Endothelial cell of umbilical vein (primary cell): ENCODE measurements at regions not wholly inside any gene's neighbourhood (a gene's known extent, or its start where the extent isn't known, plus 50 kb on each side); places are given as distances from the start of the nearest gene placed in this dataset.

Source experiments
- BruUV-seq: library from RNA; stranded (reverse); fragments of 400-500 nt; replicated peaks from 2 replicates; lab custom pipeline; 2021; lab: Mats Ljungman, UMichigan
- CTCF ChIA-PET: fragments of 300-600, 350-600 bp; sonication (Branson Sonifier 250); formaldehyde crosslinking; loops from one replicate; lab custom pipeline; 2021; ENCODE audit warnings: antibody characterized with exemption, inconsistent platforms; lab: Charles Lee
- POLR2A ChIA-PET: fragments of 300-600, 350-600 bp; sonication (Branson Sonifier 250); formaldehyde crosslinking; loops from one replicate; lab custom pipeline; 2021; ENCODE audit warnings: antibody characterized with exemption, inconsistent platforms; lab: Charles Lee
- DNase-seq: peaks from one replicate; pipeline ENCODE4 v3.0.0-alpha.2; 2011; ENCODE audit warnings: low read depth, low spot score
- FAIRE-seq: peaks from 2 replicates; lab custom pipeline; 2011; peaks lifted over from hg19 to GRCh38; lab: Jason Lieb, UNC
- H2AFZ ChIP-seq: 2 replicates; pipeline ENCODE4 v1.6.0; 2012; ENCODE audit warnings: low read depth, low read length, control low read depth, inconsistent platforms
- H3K27ac ChIP-seq: 2 replicates; pipeline ENCODE4 v1.5.1; 2011; ENCODE audit warnings: low read depth, mild to moderate bottlenecking, control low read depth, low read length, moderate library complexity; ENCODE audit not compliant: insufficient read depth
- H3K27me3 ChIP-seq, 2 experiments: 2 replicates each; pipeline versions ENCODE4 v1.6.0 to v1.6.1; 2011; ENCODE audit warnings: low read length in 2 of 2, mixed read lengths in 1 of 2; ENCODE audit not compliant: control insufficient read depth in 2 of 2, insufficient read depth in 2 of 2
- H3K36me3 ChIP-seq, 2 experiments: 2 replicates in 1 of 2; 3 replicates in 1 of 2; pipeline ENCODE4 v1.5.1; 2011; ENCODE audit warnings: low read length in 2 of 2, mild to moderate bottlenecking in 1 of 2, moderate library complexity in 1 of 2; ENCODE audit not compliant: control insufficient read depth in 2 of 2, insufficient read depth in 2 of 2; ENCODE audit errors: extremely low read depth in 1 of 2
- H3K4me1 ChIP-seq: 3 replicates; pipeline ENCODE4 v1.5.1; 2011; ENCODE audit warnings: mild to moderate bottlenecking, low read length; ENCODE audit not compliant: control insufficient read depth, insufficient read depth; ENCODE audit errors: extremely low read depth
- H3K4me2 ChIP-seq: 2 replicates; pipeline ENCODE4 v1.6.1; 2011; ENCODE audit warnings: low read length, control low read depth, mixed read lengths; ENCODE audit not compliant: insufficient read depth
- H3K4me3 ChIP-seq, 3 experiments: fragments of 200-600 bp in 1 of 3; sonication (generic), shearing (Covaris generic) in 1 of 3; replicated peaks in 1 of 3; 2 replicates each; pipeline ENCODE4 v1.5.1; 2011 to 2016; ENCODE audit warnings: control low read depth in 3 of 3, low read length in 3 of 3, mild to moderate bottlenecking in 2 of 3, inconsistent platforms in 1 of 3, low read depth in 1 of 3, moderate library complexity in 1 of 3; ENCODE audit not compliant: insufficient read depth in 1 of 3
- H3K79me2 ChIP-seq: 2 replicates; pipeline ENCODE4 v1.6.0; 2012; ENCODE audit warnings: low read length, inconsistent platforms; ENCODE audit not compliant: control insufficient read depth, insufficient read depth
- H3K9ac ChIP-seq: replicated peaks from 2 replicates; pipeline ENCODE3; 2011; ENCODE audit warnings: low read length, control low read depth; ENCODE audit not compliant: insufficient read depth; ENCODE audit errors: extremely low read depth
- H3K9me1 ChIP-seq: replicated peaks from 3 replicates; pipeline ENCODE4 v1.6.0; 2011; ENCODE audit warnings: mild to moderate bottlenecking, low read length; ENCODE audit not compliant: control insufficient read depth, insufficient read depth; ENCODE audit errors: extremely low read depth
- H3K9me3 ChIP-seq: replicated peaks from 2 replicates; pipeline ENCODE4 v1.5.1; 2012; ENCODE audit warnings: low read length, inconsistent platforms; ENCODE audit not compliant: control insufficient read depth, insufficient read depth
- H4K20me1 ChIP-seq: replicated peaks from 2 replicates; pipeline ENCODE3; 2011; ENCODE audit warnings: mild to moderate bottlenecking, low read length; ENCODE audit not compliant: control insufficient read depth, insufficient read depth; ENCODE audit errors: extremely low read depth
- EZH2 ChIP-seq: IDR thresholded peaks from 2 replicates; pipeline ENCODE4 v1.6.1; 2012; ENCODE audit warnings: borderline replicate concordance, low read depth, mild to moderate bottlenecking, moderate library complexity, low read length, inconsistent platforms; ENCODE audit not compliant: severe bottlenecking
- FOS ChIP-seq: IDR thresholded peaks from 2 replicates; pipeline ENCODE4 v1.6.1; 2011; ENCODE audit warnings: mild to moderate bottlenecking, low read length, moderate library complexity, borderline replicate concordance; ENCODE audit not compliant: insufficient read depth
- GATA2 ChIP-seq: IDR thresholded peaks from 2 replicates; pipeline ENCODE4 v1.7.0; 2011; ENCODE audit warnings: low read depth, mild to moderate bottlenecking, moderate library complexity, mixed read lengths, low read length; ENCODE audit not compliant: insufficient read length, insufficient read depth
- JUN ChIP-seq: IDR thresholded peaks from 2 replicates; pipeline ENCODE4 v1.6.1; 2011; ENCODE audit warnings: borderline replicate concordance, low read depth; ENCODE audit not compliant: insufficient read length, insufficient read depth
- MYC ChIP-seq: IDR thresholded peaks from one replicate; pipeline ENCODE4 v1.6.1; 2011; ENCODE audit warnings: mild to moderate bottlenecking, low read depth, low read length
- POLR2A ChIP-seq: IDR thresholded peaks from 2 replicates; pipeline ENCODE4 v1.6.1; 2012; ENCODE audit warnings: low read depth, mild to moderate bottlenecking, control low read depth, low read length
- POLR2AphosphoS5 ChIP-seq: IDR thresholded peaks from 2 replicates; pipeline ENCODE4 v1.6.1; 2012; ENCODE audit warnings: low read depth, mild to moderate bottlenecking, control low read depth, low read length, moderate library complexity; ENCODE audit not compliant: insufficient read depth
- dilution Hi-C: fragments of 300-500 bp; cut with MboI; formaldehyde crosslinking; loops from one replicate; pipeline ENCODE4 v1.15.0; 2019; ENCODE audit warnings: low sequenced_read_pairs; ENCODE audit not compliant: extremely low pct_ligation_motif_present
- intact Hi-C: fragments of 100-400 bp; cut with micrococcal nuclease; formaldehyde crosslinking; loops from one replicate; pipeline ENCODE4 v1.10.0; 2022
- TF ChIP-seq, protein P1 (sequence below), 2 donors: IDR thresholded peaks; 1 replicate in 1 of 2; 2 replicates in 1 of 2; pipeline ENCODE4 v1.5.1; 2011; ENCODE audit warnings: low read length in 2 of 2, mild to moderate bottlenecking in 2 of 2, moderate library complexity in 2 of 2, control low read depth in 1 of 2, inconsistent platforms in 1 of 2, low read depth in 1 of 2; ENCODE audit not compliant: insufficient read depth in 1 of 2; ENCODE audit errors: extremely low read depth in 1 of 2
- TF ChIP-seq, protein P2 (sequence below): IDR thresholded peaks from 2 replicates; pipeline ENCODE4 v1.6.1; 2011; ENCODE audit not compliant: insufficient read depth, insufficient read length

DNA sequence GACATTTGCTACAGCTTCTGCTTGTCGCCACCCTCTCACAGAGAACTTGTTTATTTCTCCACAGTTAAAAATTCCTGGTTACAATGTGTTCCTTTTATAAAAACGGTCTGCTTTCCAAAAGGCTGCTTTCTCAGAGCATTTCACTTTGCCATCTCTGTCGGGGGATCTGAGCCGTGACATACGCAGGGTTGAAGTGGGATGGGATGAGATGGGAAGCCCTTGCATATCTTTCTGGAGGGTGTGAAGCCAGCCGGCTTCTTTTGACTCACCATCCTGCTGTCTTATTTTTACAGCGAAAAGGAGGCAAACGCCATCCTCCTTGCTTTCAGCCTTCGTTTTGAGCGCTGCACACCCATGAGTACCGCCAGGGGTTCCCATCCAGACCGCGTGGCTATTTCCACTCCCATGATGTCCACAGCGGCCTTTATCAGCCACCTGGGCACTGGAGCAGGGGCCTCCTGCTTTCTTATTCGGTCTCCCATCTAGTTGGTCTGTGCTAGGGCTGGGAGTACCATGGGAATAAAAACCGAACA is 99.8 kb upstream of the GATB start:
- Histone ChIP-seq H3K9me3 (no peaks in the 10 kb centered on the region), H3K36me3 (no peaks in the 10 kb centered on the region), H3K9me1 (no peaks in the 10 kb centered on the region), H3K4me1 (no peaks in the 10 kb centered on the region), H3K4me2 (no peak overlapping the region), H3K27me3 (peaks cover 0 to under 1% of the 10 kb centered on the region in 2 experiments), H4K20me1 (no peaks in the 10 kb centered on the region), H3K79me2 (no peaks in the 10 kb centered on the region), H2AFZ (no peak overlapping the region), H3K9ac (no peak overlapping the region), H3K27ac (no peak overlapping the region), H3K4me3 (no peak overlapping the region)
- BruUV-seq = no TSS peak
- ChIA-PET CTCF (no interaction called here), POLR2A (no interaction called here)
- dilution Hi-C loops (no loop called here), intact Hi-C loops (no loop called here)
- DNase-seq = no peak
- no peak for FAIRE-seq
- TF ChIP-seq GATA2 (no peak), JUN (no peak), EZH2 (no peak), FOS (no peak), POLR2AphosphoS5 (no peak), MYC (no peak), POLR2A (no peak)
- TF ChIP-seq, protein P1, sequence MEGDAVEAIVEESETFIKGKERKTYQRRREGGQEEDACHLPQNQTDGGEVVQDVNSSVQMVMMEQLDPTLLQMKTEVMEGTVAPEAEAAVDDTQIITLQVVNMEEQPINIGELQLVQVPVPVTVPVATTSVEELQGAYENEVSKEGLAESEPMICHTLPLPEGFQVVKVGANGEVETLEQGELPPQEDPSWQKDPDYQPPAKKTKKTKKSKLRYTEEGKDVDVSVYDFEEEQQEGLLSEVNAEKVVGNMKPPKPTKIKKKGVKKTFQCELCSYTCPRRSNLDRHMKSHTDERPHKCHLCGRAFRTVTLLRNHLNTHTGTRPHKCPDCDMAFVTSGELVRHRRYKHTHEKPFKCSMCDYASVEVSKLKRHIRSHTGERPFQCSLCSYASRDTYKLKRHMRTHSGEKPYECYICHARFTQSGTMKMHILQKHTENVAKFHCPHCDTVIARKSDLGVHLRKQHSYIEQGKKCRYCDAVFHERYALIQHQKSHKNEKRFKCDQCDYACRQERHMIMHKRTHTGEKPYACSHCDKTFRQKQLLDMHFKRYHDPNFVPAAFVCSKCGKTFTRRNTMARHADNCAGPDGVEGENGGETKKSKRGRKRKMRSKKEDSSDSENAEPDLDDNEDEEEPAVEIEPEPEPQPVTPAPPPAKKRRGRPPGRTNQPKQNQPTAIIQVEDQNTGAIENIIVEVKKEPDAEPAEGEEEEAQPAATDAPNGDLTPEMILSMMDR (IDR thresholded peaks at IDR 0.05; ENCODE audit: extremely low read depth in 1 of 2, insufficient read depth in 1 of 2, low read depth in 1 of 2, low read length in 2 of 2) = no peak
- TF ChIP-seq, protein P2, sequence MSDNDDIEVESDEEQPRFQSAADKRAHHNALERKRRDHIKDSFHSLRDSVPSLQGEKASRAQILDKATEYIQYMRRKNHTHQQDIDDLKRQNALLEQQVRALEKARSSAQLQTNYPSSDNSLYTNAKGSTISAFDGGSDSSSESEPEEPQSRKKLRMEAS = no peak
